ENCODE measurements at regions not wholly inside any gene's neighbourhood (a gene's known extent, or its start where the extent isn't known, plus 50 kb on each side); places are given as distances from the start of the nearest gene placed in this dataset.

GRCh38 chr15:70321172-70321819 is 223.6 kb upstream of the TLE3 start:
- TF ChIP-seq POLR2A (IDR thresholded peaks at IDR 0.05; ENCODE audit: low read depth, low read length) (no peak), TAF1 (IDR thresholded peaks at IDR 0.05; ENCODE audit: low read depth, low read length) (no peak), POLR2AphosphoS5 (IDR thresholded peaks at IDR 0.05; ENCODE audit: low read depth, low read length) (no peak)

Measured in GM12891 (cell line).